PC-9 (cell line): ENCODE measurements at regions not wholly inside any gene's neighbourhood (a gene's known extent, or its start where the extent isn't known, plus 50 kb on each side); places are given as distances from the start of the nearest gene placed in this dataset.

Source experiments
- CTCF ChIP-seq: fragments of 200-600 bp; sonication (generic); conservative IDR thresholded peaks from 2 replicates; pipeline ENCODE4 v1.6.1; 2017; ENCODE audit warnings: mixed run types, antibody characterized with exemption, mild to moderate bottlenecking, moderate library complexity
- EZH2 ChIP-seq: fragments of 200-600 bp; sonication (generic); IDR thresholded peaks from 2 replicates; pipeline ENCODE4 v1.8.0; 2017; ENCODE audit warnings: antibody characterized with exemption, low read depth

- TF ChIP-seq CTCF (no peak), EZH2 (no peak)
Measured at GRCh38 chr7:145732521-145732920, 384.1 kb upstream of the CNTNAP2 start.
